Fibroblast of skin of back (primary cell): ENCODE measurements at regions not wholly inside any gene's neighbourhood (a gene's known extent, or its start where the extent isn't known, plus 50 kb on each side); places are given as distances from the start of the nearest gene placed in this dataset.

Experiments
- DNase-seq: peaks from one replicate; pipeline ENCODE4 v3.0.0-alpha.2; 2013

- DNase-seq, result no peak
Observed at GRCh38 chr9:1202512-1203280, 152.5 kb downstream of the DMRT2 start.

- peak; percentile 77 for DNase-seq
Observed at GRCh38 chr9:1207686-1208085, 157.5 kb downstream of the DMRT2 start.

- peak; percentile 72 for DNase-seq
Observed at GRCh38 chr9:1208157-1208556, 158.0 kb downstream of the DMRT2 start.

- no peak for DNase-seq
Observed at GRCh38 chr9:1210954-1211353, 160.8 kb downstream of the DMRT2 start.

GRCh38 chr9:1216532-1216931 lies 166.4 kb downstream of the DMRT2 start:
- peak; percentile 63 for DNase-seq

GRCh38 chr9:1217076-1217475 lies 166.9 kb downstream of the DMRT2 start:
- DNase-seq, result peak; percentile 49

- peak; percentile 40 for DNase-seq
Observed at GRCh38 chr9:1219284-1219683, 169.1 kb downstream of the DMRT2 start.

GRCh38 chr9:1221298-1221697 lies 171.1 kb downstream of the DMRT2 start:
- no peak for DNase-seq

- DNase-seq, result peak; percentile 69
Observed at GRCh38 chr9:1222511-1222910, 172.4 kb downstream of the DMRT2 start.

- DNase-seq, result peak; percentile 77
Observed at GRCh38 chr9:1231998-1232919, 182.1 kb downstream of the DMRT2 start.

- no peak for DNase-seq
Observed at GRCh38 chr9:1233568-1233967, 183.4 kb downstream of the DMRT2 start.

- DNase-seq, result no peak
Observed at GRCh38 chr9:1235650-1236049, 185.5 kb downstream of the DMRT2 start.

- no peak for DNase-seq
Observed at GRCh38 chr9:1236061-1236460, 185.9 kb downstream of the DMRT2 start.

GRCh38 chr9:1238407-1238806 lies 188.2 kb downstream of the DMRT2 start:
- no peak for DNase-seq

- DNase-seq, result no peak
Observed at GRCh38 chr9:1248743-1249142, 198.6 kb downstream of the DMRT2 start.

GRCh38 chr9:1253064-1253979 lies 203.2 kb downstream of the DMRT2 start:
- no peak for DNase-seq

- DNase-seq, result no peak
Observed at GRCh38 chr9:1254071-1254470, 203.9 kb downstream of the DMRT2 start.

GRCh38 chr9:1256178-1256577 lies 206.0 kb downstream of the DMRT2 start:
- no peak for DNase-seq

GRCh38 chr9:1261266-1261665 lies 211.1 kb downstream of the DMRT2 start:
- DNase-seq, result no peak

GRCh38 chr9:1261879-1262766 lies 212.0 kb downstream of the DMRT2 start:
- DNase-seq, result no peak

- DNase-seq, result no peak
Observed at GRCh38 chr9:1267141-1267570, 217.0 kb downstream of the DMRT2 start.
